BJ (cell line): ENCODE measurements at regions not wholly inside any gene's neighbourhood (a gene's known extent, or its start where the extent isn't known, plus 50 kb on each side); places are given as distances from the start of the nearest gene placed in this dataset.

Source experiments
- CTCF ChIA-PET: fragments of 350-600 bp; formaldehyde crosslinking; extraction: SDS; loops from one replicate; lab custom pipeline; 2021; ENCODE audit warnings: antibody characterized with exemption, inconsistent platforms; lab: Yijun Ruan, JAX
- POLR2A ChIA-PET: fragments of 300-600 bp; sonication (Branson Sonifier 250); formaldehyde crosslinking; extraction: SDS; loops from one replicate; lab custom pipeline; 2021; ENCODE audit warnings: antibody characterized with exemption; lab: Charles Lee
- DNase-seq: peaks from one replicate; pipeline ENCODE4 v3.0.0-alpha.2; 2011; ENCODE audit warnings: low read depth
- H3K27me3 ChIP-seq: 2 replicates; pipeline ENCODE4 v1.6.0; 2011; ENCODE audit warnings: low read length; ENCODE audit not compliant: control insufficient read depth, insufficient read depth
- H3K36me3 ChIP-seq: 2 replicates; pipeline ENCODE4 v1.5.1; 2011; ENCODE audit warnings: low read length; ENCODE audit not compliant: control insufficient read depth, insufficient read depth
- H3K4me3 ChIP-seq: 2 replicates; pipeline ENCODE4 v1.5.1; 2011; ENCODE audit warnings: low read depth, mild to moderate bottlenecking, control low read depth, low read length
- TF ChIP-seq, protein P1 (sequence below): IDR thresholded peaks from 2 replicates; pipeline ENCODE4 v1.5.1; 2011; ENCODE audit warnings: low read depth, mild to moderate bottlenecking, control low read depth, inconsistent platforms, low read length, moderate library complexity; ENCODE audit not compliant: insufficient read depth

DNA sequence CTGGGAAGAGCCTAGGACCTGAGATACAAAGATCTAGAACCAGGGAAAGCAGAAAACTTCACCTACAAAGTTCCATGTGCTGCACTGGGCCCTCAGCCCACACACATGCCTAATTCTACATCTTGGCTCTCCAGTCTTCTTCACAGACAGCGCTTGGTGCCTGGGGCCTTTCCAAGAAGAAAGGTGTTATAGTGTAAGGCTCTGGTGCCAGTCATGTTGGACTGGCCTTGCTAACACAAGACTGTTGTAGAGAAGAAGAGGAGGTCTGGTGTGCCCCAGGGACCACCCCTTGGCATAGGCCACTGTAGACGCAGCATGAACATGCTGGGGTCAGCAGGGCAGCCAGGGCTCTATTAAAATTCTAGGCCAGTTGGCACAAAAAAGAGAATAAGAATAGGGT is 226.2 kb upstream of the CTNNB1 start:
- TF ChIP-seq, protein P1, sequence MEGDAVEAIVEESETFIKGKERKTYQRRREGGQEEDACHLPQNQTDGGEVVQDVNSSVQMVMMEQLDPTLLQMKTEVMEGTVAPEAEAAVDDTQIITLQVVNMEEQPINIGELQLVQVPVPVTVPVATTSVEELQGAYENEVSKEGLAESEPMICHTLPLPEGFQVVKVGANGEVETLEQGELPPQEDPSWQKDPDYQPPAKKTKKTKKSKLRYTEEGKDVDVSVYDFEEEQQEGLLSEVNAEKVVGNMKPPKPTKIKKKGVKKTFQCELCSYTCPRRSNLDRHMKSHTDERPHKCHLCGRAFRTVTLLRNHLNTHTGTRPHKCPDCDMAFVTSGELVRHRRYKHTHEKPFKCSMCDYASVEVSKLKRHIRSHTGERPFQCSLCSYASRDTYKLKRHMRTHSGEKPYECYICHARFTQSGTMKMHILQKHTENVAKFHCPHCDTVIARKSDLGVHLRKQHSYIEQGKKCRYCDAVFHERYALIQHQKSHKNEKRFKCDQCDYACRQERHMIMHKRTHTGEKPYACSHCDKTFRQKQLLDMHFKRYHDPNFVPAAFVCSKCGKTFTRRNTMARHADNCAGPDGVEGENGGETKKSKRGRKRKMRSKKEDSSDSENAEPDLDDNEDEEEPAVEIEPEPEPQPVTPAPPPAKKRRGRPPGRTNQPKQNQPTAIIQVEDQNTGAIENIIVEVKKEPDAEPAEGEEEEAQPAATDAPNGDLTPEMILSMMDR: no peak
- H3K36me3 ChIP-seq: no peaks in the 10 kb centered on the region
- no peak for DNase-seq
- H3K4me3 ChIP-seq: no peak overlapping the region
- POLR2A ChIA-PET: no interaction called here
- no peaks in the 10 kb centered on the region for H3K27me3 ChIP-seq
- CTCF ChIA-PET: interaction anchor here (0.7 kb wide), 1 partner anchor 253 kb away, joined by 4 read pairs; no protein-coding TSS in a partner anchor

DNA sequence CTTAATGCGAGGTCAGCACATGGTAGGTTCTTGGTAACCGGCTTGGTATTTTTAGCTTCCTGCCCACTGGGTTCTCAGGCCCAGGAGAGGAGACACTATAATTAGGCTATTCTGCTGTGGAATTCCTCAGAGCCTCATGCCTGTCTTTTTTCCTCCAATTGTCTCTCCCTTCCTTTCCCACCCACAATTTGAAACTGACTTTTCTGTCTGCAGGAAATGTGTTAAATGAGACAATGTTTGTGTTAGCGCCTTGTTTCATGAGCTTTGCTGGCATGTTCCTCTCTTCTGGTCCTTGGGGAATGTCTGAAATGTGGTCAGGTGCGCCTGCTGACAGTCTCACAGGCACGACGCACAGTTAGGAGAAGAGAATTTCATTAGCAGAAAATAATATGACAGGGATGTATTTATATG is 223.6 kb upstream of the CTNNB1 start:
- TF ChIP-seq, protein P1: no peak
- CTCF ChIA-PET: interaction anchor here (0.8 kb wide), 1 partner anchor 788 kb away, joined by 3 read pairs; no protein-coding TSS in a partner anchor
- Histone ChIP-seq H3K27me3 (no peaks in the 10 kb centered on the region), H3K36me3 (no peaks in the 10 kb centered on the region), H3K4me3 (no peak overlapping the region)
- POLR2A ChIA-PET: no interaction called here
- no peak for DNase-seq

DNA sequence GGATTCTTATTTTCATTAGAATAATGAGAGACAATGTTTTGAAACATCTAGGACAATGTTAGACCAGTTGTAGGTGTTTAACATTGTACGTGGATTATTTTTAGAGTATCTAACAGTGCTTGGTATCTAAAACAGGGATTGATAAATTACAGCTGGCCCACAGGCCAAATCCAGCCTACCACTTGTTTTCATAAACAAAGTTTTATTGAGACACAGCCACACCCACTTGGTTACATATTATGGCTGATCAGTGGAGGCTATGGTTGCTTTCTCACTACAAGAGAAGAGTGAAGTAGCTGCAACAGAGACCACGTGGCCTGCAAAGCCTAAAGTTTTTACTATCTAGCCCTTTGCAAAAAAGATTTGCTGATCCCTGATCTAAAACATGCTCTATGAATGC is 223.1 kb upstream of the CTNNB1 start:
- POLR2A ChIA-PET: no interaction called here
- TF ChIP-seq, protein P1: no peak
- no peaks in the 10 kb centered on the region for H3K27me3 ChIP-seq
- H3K4me3 ChIP-seq: no peak overlapping the region
- CTCF ChIA-PET: interaction anchor here (0.8 kb wide), 1 partner anchor 788 kb away, joined by 3 read pairs; no protein-coding TSS in a partner anchor
- DNase-seq: no peak
- H3K36me3 ChIP-seq: no peaks in the 10 kb centered on the region

DNA sequence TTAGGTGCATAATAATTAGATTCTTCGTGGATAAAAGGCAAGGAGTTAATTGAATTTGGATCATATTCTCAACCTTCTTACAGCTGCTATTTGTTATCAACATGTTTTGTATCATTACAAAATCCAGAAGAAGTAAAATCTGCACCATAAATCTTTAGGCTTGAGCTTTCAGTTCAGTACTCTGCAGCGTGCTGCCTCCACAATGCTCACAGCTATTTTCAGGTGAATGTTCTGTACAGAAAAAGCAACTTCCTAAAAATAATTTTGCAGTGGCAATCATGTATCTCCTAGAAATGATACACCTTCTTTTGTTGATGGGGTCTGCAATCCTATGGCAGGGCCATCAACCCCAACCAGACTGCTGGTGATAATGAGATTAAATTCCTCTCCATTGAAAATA is 220.9 kb upstream of the CTNNB1 start:
- CTCF ChIA-PET: no interaction called here
- no peak for DNase-seq
- POLR2A ChIA-PET: no interaction called here
- TF ChIP-seq, protein P1: no peak
- H3K27me3 ChIP-seq: no peaks in the 10 kb centered on the region
- H3K4me3 ChIP-seq: no peak overlapping the region
- H3K36me3 ChIP-seq: no peaks in the 10 kb centered on the region

DNA sequence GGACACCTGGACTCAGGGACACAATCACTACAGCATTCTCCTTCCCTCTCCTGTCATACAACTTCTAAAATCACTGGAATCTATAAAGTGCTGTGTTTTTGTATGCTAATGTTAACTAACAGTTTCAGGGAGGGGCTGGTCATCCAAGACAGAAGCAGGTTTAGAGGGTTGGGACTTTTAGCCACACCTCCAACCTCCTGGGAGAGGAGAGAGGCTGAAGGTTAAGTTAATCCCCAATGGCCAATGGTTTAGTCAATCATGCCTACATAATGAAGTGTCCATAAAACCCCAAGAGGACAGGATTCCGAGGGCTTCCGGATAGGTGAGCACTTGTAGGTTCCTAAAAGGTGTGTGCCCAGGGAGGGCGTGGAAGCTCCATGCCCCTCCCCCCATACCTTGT is 219.3 kb upstream of the CTNNB1 start:
- ChIA-PET CTCF (no interaction called here), POLR2A (no interaction called here)
- no peaks in the 10 kb centered on the region for H3K27me3 ChIP-seq
- no peaks in the 10 kb centered on the region for H3K36me3 ChIP-seq
- DNase-seq: no peak
- no peak overlapping the region for H3K4me3 ChIP-seq
- TF ChIP-seq, protein P1: no peak
